ENCODE measurements at regions not wholly inside any gene's neighbourhood (a gene's known extent, or its start where the extent isn't known, plus 50 kb on each side); places are given as distances from the start of the nearest gene placed in this dataset.
"Not testable (repeated sequence)": the region's sequence is repeated elsewhere in the genome, so short reads cannot be mapped to it uniquely, and the experiment has no call there.

- Histone ChIP-seq H3K9me3 (ENCODE audit: control insufficient read depth in 1 of 2, low read length in 2 of 2) (no peaks in the 10 kb centered on the region), H3K4me1 (ENCODE audit: control insufficient read depth in 1 of 2, insufficient read depth in 2 of 2, low read length in 2 of 2) (no peaks in the 10 kb centered on the region), H3K9ac (ENCODE audit: low read depth in 1 of 2, low read length in 2 of 2) (no peak overlapping the region), H3K27ac (ENCODE audit: low read depth, low read length) (no peak overlapping the region), H3K36me3 (ENCODE audit: control insufficient read depth in 1 of 2, insufficient read depth in 2 of 2, low read length in 2 of 2) (no peaks in the 10 kb centered on the region), H3K27me3 (ENCODE audit: control insufficient read depth in 1 of 2, insufficient read depth in 2 of 2, low read length in 2 of 2) (no peaks in the 10 kb centered on the region), H3K4me3 (ENCODE audit: low read depth in 1 of 2, low read length in 2 of 2) (no peak overlapping the region)
Observed at GRCh38 chrX:45422216-45422925, 221.7 kb upstream of the DIPK2B start.

DNA sequence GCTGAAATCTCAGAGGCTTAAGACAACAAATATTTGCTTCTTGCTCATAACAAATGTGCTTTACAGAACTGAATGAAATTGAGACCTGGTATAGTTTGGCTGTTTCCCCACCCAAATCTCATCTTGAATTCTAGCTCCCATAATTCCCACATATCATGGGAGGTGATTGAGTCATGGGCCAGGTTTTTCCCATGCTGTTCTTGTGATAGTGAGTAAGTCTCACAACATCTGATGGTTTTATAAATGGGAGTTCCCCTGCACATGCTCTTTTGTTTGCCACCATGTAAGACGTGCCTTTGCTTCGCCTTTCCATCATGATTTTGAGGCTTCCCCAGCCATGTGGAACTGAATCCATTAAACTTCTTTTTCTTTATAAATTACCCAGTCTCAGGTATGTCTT, 221.1 kb upstream of the DIPK2B start:
- no peaks in the 10 kb centered on the region for H3K36me3 ChIP-seq (ENCODE audit: control insufficient read depth in 1 of 2, insufficient read depth in 2 of 2, low read length in 2 of 2)
- no peak overlapping the region for H3K9ac ChIP-seq (ENCODE audit: low read depth in 1 of 2, low read length in 2 of 2)
- H3K4me1 ChIP-seq (ENCODE audit: control insufficient read depth in 1 of 2, insufficient read depth in 2 of 2, low read length in 2 of 2) = no peaks in the 10 kb centered on the region
- no peaks in the 10 kb centered on the region for H3K27me3 ChIP-seq (ENCODE audit: control insufficient read depth in 1 of 2, insufficient read depth in 2 of 2, low read length in 2 of 2)
- no peaks in the 10 kb centered on the region for H3K9me3 ChIP-seq (ENCODE audit: control insufficient read depth in 1 of 2, low read length in 2 of 2)
- H3K4me3 ChIP-seq (ENCODE audit: low read depth in 1 of 2, low read length in 2 of 2) = no peak overlapping the region
- no peak overlapping the region for H3K27ac ChIP-seq (ENCODE audit: low read depth, low read length)

DNA sequence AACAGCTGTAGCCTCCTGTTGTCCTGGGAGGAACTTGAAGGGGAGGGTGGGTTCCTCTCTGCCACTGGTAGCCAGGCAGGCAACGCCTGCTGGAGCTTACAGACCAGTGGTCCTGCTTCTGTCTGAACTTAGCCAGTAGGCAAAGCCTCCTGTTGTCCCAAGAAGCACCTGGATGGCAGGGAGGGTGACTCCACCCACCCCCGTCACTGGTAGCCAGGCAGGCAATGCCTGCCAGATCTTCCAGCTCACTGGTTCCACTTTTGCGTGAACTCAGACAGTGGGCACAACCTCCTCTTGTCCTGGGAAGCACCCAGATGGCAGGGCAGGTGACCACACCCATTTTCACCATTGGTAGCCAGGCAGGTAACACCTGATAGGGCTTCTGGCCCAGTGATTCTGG, 203.5 kb upstream of the DIPK2B start:
- Histone ChIP-seq H3K9ac (ENCODE audit: low read depth in 1 of 2, low read length in 2 of 2) (no peak overlapping the region), H3K4me1 (ENCODE audit: control insufficient read depth in 1 of 2, insufficient read depth in 2 of 2, low read length in 2 of 2) (no peaks in the 10 kb centered on the region), H3K36me3 (ENCODE audit: control insufficient read depth in 1 of 2, insufficient read depth in 2 of 2, low read length in 2 of 2) (no peaks in the 10 kb centered on the region), H3K4me3 (ENCODE audit: low read depth in 1 of 2, low read length in 2 of 2) (no peak overlapping the region), H3K27ac (ENCODE audit: low read depth, low read length) (no peak overlapping the region), H3K27me3 (ENCODE audit: control insufficient read depth in 1 of 2, insufficient read depth in 2 of 2, low read length in 2 of 2) (no peaks in the 10 kb centered on the region), H3K9me3 (ENCODE audit: control insufficient read depth in 1 of 2, low read length in 2 of 2) (no peaks in the 10 kb centered on the region)

GRCh38 chrX:45401923-45402322, 201.2 kb upstream of the DIPK2B start:
- Histone ChIP-seq H3K9ac (ENCODE audit: low read depth in 1 of 2, low read length in 2 of 2) (no peak overlapping the region), H3K27me3 (ENCODE audit: control insufficient read depth in 1 of 2, insufficient read depth in 2 of 2, low read length in 2 of 2) (no peaks in the 10 kb centered on the region), H3K4me1 (ENCODE audit: control insufficient read depth in 1 of 2, insufficient read depth in 2 of 2, low read length in 2 of 2) (no peaks in the 10 kb centered on the region), H3K36me3 (ENCODE audit: control insufficient read depth in 1 of 2, insufficient read depth in 2 of 2, low read length in 2 of 2) (no peaks in the 10 kb centered on the region), H3K27ac (ENCODE audit: low read depth, low read length) (no peak overlapping the region), H3K4me3 (ENCODE audit: low read depth in 1 of 2, low read length in 2 of 2) (no peak overlapping the region), H3K9me3 (ENCODE audit: control insufficient read depth in 1 of 2, low read length in 2 of 2) (no peaks in the 10 kb centered on the region)

- H3K27me3 ChIP-seq (ENCODE audit: control insufficient read depth in 1 of 2, insufficient read depth in 2 of 2, low read length in 2 of 2); H3K4me3 ChIP-seq (ENCODE audit: low read depth in 1 of 2, low read length in 2 of 2); H3K9ac ChIP-seq (ENCODE audit: low read depth in 1 of 2, low read length in 2 of 2); H3K9me3 ChIP-seq (ENCODE audit: control insufficient read depth in 1 of 2, low read length in 2 of 2); H3K4me1 ChIP-seq (ENCODE audit: control insufficient read depth in 1 of 2, insufficient read depth in 2 of 2, low read length in 2 of 2); H3K36me3 ChIP-seq (ENCODE audit: control insufficient read depth in 1 of 2, insufficient read depth in 2 of 2, low read length in 2 of 2); H3K27ac ChIP-seq (ENCODE audit: low read depth, low read length): not testable (repeated sequence)
Observed at GRCh38 chrX:45400951-45401725, 200.5 kb upstream of the DIPK2B start.

DNA sequence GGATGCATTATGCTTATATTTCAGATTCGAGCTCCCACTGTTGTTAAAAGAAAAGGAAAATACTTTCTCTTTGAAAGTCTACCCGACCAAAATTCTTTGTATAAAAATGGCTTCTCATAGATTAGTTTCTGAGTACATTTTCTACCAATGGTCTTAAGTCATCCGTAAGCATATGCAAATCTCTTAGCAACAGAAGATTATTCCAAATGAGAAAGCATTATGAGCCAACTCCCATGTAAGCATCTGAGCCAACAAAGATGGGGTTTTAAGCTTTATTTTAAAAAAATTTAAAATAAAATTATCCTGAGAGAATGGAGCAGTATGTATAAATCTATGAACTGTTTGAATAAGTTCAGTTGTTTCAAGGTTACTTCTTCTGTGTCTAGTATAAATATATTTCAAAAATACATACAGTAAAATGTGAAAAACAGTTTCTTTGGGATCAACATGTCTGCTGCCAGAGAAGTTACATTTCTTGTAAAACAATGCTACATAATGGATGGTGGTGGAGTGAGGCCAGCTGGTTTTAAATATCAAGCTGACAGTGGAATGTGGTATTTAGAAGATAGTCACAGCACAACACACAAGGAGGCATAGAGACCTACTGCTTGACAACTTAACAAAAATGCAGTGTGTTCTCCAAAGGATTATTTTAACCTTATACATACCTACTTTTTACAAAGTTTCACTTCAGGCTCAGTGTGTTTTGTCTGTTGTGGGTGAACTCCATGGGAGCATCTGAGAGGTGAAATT, 199.5 kb upstream of the DIPK2B start:
- H3K36me3 ChIP-seq (ENCODE audit: control insufficient read depth in 1 of 2, insufficient read depth in 2 of 2, low read length in 2 of 2) = no peaks in the 10 kb centered on the region
- no peaks in the 10 kb centered on the region for H3K27me3 ChIP-seq (ENCODE audit: control insufficient read depth in 1 of 2, insufficient read depth in 2 of 2, low read length in 2 of 2)
- no peak overlapping the region for H3K27ac ChIP-seq (ENCODE audit: low read depth, low read length)
- peaks cover 0 to 2% of the 10 kb centered on the region in 2 donors for H3K9me3 ChIP-seq (ENCODE audit: control insufficient read depth in 1 of 2, low read length in 2 of 2)
- no peak overlapping the region for H3K4me3 ChIP-seq (ENCODE audit: low read depth in 1 of 2, low read length in 2 of 2)
- no peaks in the 10 kb centered on the region for H3K4me1 ChIP-seq (ENCODE audit: control insufficient read depth in 1 of 2, insufficient read depth in 2 of 2, low read length in 2 of 2)
- H3K9ac ChIP-seq (ENCODE audit: low read depth in 1 of 2, low read length in 2 of 2) = no peak overlapping the region

DNA sequence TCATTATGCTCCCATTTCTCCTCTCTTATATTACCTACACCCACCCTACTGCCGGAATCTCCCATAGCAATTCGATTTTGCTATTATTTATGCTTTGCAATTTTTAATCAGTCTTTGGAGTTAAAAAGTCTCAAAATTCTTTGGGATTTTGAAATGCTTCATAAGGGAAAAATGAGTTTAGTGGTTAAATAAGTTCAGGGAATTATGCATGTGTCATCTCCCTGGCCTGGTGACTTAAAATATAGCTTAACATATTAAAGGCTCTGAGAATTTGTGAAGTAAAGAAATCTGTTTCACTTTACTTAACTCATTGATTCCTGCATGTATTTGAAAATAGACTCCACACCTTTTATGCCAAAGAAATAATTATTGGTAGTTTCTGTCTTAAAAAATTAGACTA, 185.1 kb upstream of the DIPK2B start:
- H3K27ac ChIP-seq (ENCODE audit: low read depth, low read length) = no peak overlapping the region

DNA sequence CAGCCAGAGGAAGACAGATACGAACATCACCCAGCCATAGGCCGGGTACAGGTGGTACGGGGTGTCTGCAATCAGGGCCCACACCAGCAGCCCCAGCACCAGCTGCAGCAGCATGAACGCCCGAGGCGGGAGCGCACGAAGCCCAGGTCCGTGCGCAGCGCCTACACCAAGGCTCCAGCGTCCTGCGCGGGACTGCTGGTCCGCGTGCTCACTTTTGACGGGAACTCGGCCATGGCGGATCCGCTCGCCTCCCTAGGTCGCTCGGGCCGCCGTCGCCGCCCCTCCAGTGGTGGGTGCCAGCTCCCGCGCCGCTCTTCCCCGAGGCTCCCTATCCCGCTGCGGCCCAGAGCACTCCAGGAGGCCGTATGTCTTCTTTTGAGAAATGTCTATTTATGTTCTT, 181.2 kb upstream of the DIPK2B start:
- H3K9me3 ChIP-seq (ENCODE audit: control insufficient read depth in 1 of 2, low read length in 2 of 2) = no peaks in the 10 kb centered on the region
- no peak overlapping the region for H3K4me3 ChIP-seq (ENCODE audit: low read depth in 1 of 2, low read length in 2 of 2)
- no peaks in the 10 kb centered on the region for H3K4me1 ChIP-seq (ENCODE audit: control insufficient read depth in 1 of 2, insufficient read depth in 2 of 2, low read length in 2 of 2)
- no peaks in the 10 kb centered on the region for H3K27me3 ChIP-seq (ENCODE audit: control insufficient read depth in 1 of 2, insufficient read depth in 2 of 2, low read length in 2 of 2)
- H3K27ac ChIP-seq (ENCODE audit: low read depth, low read length) = no peak overlapping the region
- no peaks in the 10 kb centered on the region for H3K36me3 ChIP-seq (ENCODE audit: control insufficient read depth in 1 of 2, insufficient read depth in 2 of 2, low read length in 2 of 2)
- no peak overlapping the region for H3K9ac ChIP-seq (ENCODE audit: low read depth in 1 of 2, low read length in 2 of 2)

More for the DNA sequence above, 185.1 kb upstream of the DIPK2B start:
- Histone ChIP-seq H3K4me1 (ENCODE audit: control insufficient read depth in 1 of 2, insufficient read depth in 2 of 2, low read length in 2 of 2) (no peaks in the 10 kb centered on the region), H3K9me3 (ENCODE audit: control insufficient read depth in 1 of 2, low read length in 2 of 2) (no peaks in the 10 kb centered on the region), H3K9ac (ENCODE audit: low read depth in 1 of 2, low read length in 2 of 2) (no peak overlapping the region), H3K4me3 (ENCODE audit: low read depth in 1 of 2, low read length in 2 of 2) (no peak overlapping the region), H3K27me3 (ENCODE audit: control insufficient read depth in 1 of 2, insufficient read depth in 2 of 2, low read length in 2 of 2) (no peaks in the 10 kb centered on the region), H3K36me3 (ENCODE audit: control insufficient read depth in 1 of 2, insufficient read depth in 2 of 2, low read length in 2 of 2) (no peaks in the 10 kb centered on the region)

DNA sequence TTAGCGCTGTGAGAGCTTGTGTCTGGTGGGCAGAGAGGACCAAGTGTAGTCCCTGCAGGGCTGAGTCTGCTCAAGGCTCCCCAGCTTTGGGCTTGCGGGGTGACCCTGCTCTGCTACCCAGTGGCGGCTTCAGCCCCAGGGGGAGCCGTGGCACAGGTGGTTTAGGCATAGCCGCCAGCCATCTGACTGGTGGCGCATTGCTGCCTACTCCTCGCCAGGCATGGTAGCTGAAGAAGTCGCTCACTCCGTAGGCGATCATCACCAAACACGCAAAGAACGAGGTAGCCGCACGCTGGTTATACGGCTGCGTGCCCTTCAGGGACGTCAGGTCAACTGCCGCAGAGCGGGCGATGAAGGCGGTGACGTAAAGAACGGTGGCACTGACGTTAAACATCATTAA, 180.7 kb upstream of the DIPK2B start:
- Histone ChIP-seq H3K4me3 (ENCODE audit: low read depth in 1 of 2, low read length in 2 of 2) (no peak overlapping the region), H3K27me3 (ENCODE audit: control insufficient read depth in 1 of 2, insufficient read depth in 2 of 2, low read length in 2 of 2) (no peaks in the 10 kb centered on the region), H3K4me1 (ENCODE audit: control insufficient read depth in 1 of 2, insufficient read depth in 2 of 2, low read length in 2 of 2) (no peaks in the 10 kb centered on the region), H3K36me3 (ENCODE audit: control insufficient read depth in 1 of 2, insufficient read depth in 2 of 2, low read length in 2 of 2) (no peaks in the 10 kb centered on the region), H3K9me3 (ENCODE audit: control insufficient read depth in 1 of 2, low read length in 2 of 2) (no peaks in the 10 kb centered on the region), H3K9ac (ENCODE audit: low read depth in 1 of 2, low read length in 2 of 2) (no peak overlapping the region), H3K27ac (ENCODE audit: low read depth, low read length) (no peak overlapping the region)

DNA sequence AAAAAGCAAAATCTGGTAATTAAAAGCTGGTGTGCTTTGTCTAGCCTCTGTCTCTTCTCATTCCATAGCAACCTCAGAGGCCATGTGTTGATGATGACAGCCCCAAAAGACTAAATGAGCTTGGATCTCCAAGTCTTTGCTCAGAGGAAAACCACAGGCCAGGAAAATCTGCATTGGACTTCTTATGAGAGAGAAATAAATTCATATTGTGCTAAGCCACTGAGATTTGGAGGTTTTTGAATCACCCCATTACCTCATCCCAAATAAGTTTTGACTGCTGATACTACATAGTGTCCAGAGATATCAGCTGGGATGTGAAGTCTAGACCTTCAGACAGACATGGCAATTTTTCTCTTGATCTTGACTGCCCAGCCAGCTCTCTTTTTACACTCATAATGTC, 178.6 kb upstream of the DIPK2B start:
- H3K4me3 ChIP-seq (ENCODE audit: low read depth in 1 of 2, low read length in 2 of 2) = no peak overlapping the region
- H3K9me3 ChIP-seq (ENCODE audit: control insufficient read depth in 1 of 2, low read length in 2 of 2) = no peaks in the 10 kb centered on the region
- no peak overlapping the region for H3K27ac ChIP-seq (ENCODE audit: low read depth, low read length)

More for the DNA sequence above, 178.6 kb upstream of the DIPK2B start:
- H3K36me3 ChIP-seq (ENCODE audit: control insufficient read depth in 1 of 2, insufficient read depth in 2 of 2, low read length in 2 of 2) = no peaks in the 10 kb centered on the region
- no peak overlapping the region for H3K9ac ChIP-seq (ENCODE audit: low read depth in 1 of 2, low read length in 2 of 2)
- no peaks in the 10 kb centered on the region for H3K4me1 ChIP-seq (ENCODE audit: control insufficient read depth in 1 of 2, insufficient read depth in 2 of 2, low read length in 2 of 2)
- H3K27me3 ChIP-seq (ENCODE audit: control insufficient read depth in 1 of 2, insufficient read depth in 2 of 2, low read length in 2 of 2) = no peaks in the 10 kb centered on the region
